ENCODE measurements at regions not wholly inside any gene's neighbourhood (a gene's known extent, or its start where the extent isn't known, plus 50 kb on each side); places are given as distances from the start of the nearest gene placed in this dataset.

DNA sequence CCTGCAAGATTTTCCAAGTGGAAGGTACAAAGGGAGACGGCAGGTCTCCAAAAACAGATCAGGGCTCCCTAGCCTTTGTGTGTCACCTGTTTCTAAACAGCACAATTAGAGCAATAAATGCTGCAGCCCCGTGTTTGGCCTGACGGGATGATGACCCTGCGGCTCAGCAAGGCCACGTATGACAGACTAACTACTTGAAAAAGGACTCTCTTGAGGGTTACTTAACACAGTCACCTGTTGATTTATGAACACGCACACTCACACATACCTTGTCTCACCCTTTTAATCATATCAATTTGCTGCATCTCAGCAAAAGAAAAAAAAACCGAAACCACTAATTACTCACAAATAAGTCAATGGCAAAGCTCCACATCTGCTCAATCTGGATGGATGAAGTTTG, 199.6 kb upstream of the GAS1 start:
- TF ChIP-seq TAF1 (IDR thresholded peaks at IDR 0.05; ENCODE audit: borderline replicate concordance, insufficient read depth, low read length) (no peak), POLR2AphosphoS5 (IDR thresholded peaks at IDR 0.05; ENCODE audit: low read depth, low read length) (no peak), FOXP2 (optimal IDR thresholded peaks at IDR 0.05; ENCODE audit: borderline replicate concordance, extremely low read depth, extremely low read length, insufficient read depth) (no peak), SIN3A (IDR thresholded peaks at IDR 0.05; ENCODE audit: borderline replicate concordance, insufficient read depth, low read length) (no peak), REST (IDR thresholded peaks at IDR 0.05; ENCODE audit: insufficient read depth in 1 of 2, low read depth in 2 of 2, low read length in 2 of 2) (no peak)

- TF ChIP-seq SIN3A (IDR thresholded peaks at IDR 0.05; ENCODE audit: borderline replicate concordance, insufficient read depth, low read length), result no peak
- TF ChIP-seq REST (IDR thresholded peaks at IDR 0.05; ENCODE audit: insufficient read depth in 1 of 2, low read depth in 2 of 2, low read length in 2 of 2), result no peak
- TF ChIP-seq TAF1 (IDR thresholded peaks at IDR 0.05; ENCODE audit: borderline replicate concordance, insufficient read depth, low read length), result no peak
- no peak for TF ChIP-seq FOXP2 (optimal IDR thresholded peaks at IDR 0.05; ENCODE audit: borderline replicate concordance, extremely low read depth, extremely low read length, insufficient read depth)
- TF ChIP-seq POLR2AphosphoS5 (IDR thresholded peaks at IDR 0.05; ENCODE audit: low read depth, low read length), result no peak
These were observed 200.5 kb upstream of the GAS1 start for GRCh38 chr9:87147839-87148238.

GRCh38 chr9:87148331-87149104, 201.2 kb upstream of the GAS1 start:
- TF ChIP-seq REST (IDR thresholded peaks at IDR 0.05; ENCODE audit: insufficient read depth in 1 of 2, low read depth in 2 of 2, low read length in 2 of 2) (no peak), FOXP2 (optimal IDR thresholded peaks at IDR 0.05; ENCODE audit: borderline replicate concordance, extremely low read depth, extremely low read length, insufficient read depth) (peak; percentile 14), SIN3A (IDR thresholded peaks at IDR 0.05; ENCODE audit: borderline replicate concordance, insufficient read depth, low read length) (no peak)

- TF ChIP-seq POLR2AphosphoS5 (IDR thresholded peaks at IDR 0.05; ENCODE audit: low read depth, low read length) (no peak), TAF1 (IDR thresholded peaks at IDR 0.05; ENCODE audit: borderline replicate concordance, insufficient read depth, low read length) (no peak), SIN3A (IDR thresholded peaks at IDR 0.05; ENCODE audit: borderline replicate concordance, insufficient read depth, low read length) (no peak), FOXP2 (optimal IDR thresholded peaks at IDR 0.05; ENCODE audit: borderline replicate concordance, extremely low read depth, extremely low read length, insufficient read depth) (no peak), REST (IDR thresholded peaks at IDR 0.05; ENCODE audit: insufficient read depth in 1 of 2, low read depth in 2 of 2, low read length in 2 of 2) (no peak)
These were observed 202.5 kb upstream of the GAS1 start for GRCh38 chr9:87149799-87150198.

All from PFSK-1 (cell line).